H9 (cell line): ENCODE measurements at regions not wholly inside any gene's neighbourhood (a gene's known extent, or its start where the extent isn't known, plus 50 kb on each side); places are given as distances from the start of the nearest gene placed in this dataset.

Experiments used
- DNase-seq: peaks from one replicate; pipeline ENCODE4 v3.0.0-alpha.2; 2017
- H2AFZ ChIP-seq: one replicate; pipeline ENCODE4 v1.6.1; 2013; ENCODE audit warnings: mild to moderate bottlenecking, low read length, control low read depth, moderate library complexity
- H2AK5ac ChIP-seq: 2 replicates; pipeline ENCODE4 v1.6.1; 2013; ENCODE audit warnings: low read length, control low read depth, mixed read lengths; ENCODE audit not compliant: insufficient read length
- H2BK120ac ChIP-seq: one replicate; pipeline ENCODE4 v1.6.1; 2013; ENCODE audit warnings: low read depth, mild to moderate bottlenecking, low read length, control low read depth, inconsistent platforms; ENCODE audit not compliant: poor library complexity, severe bottlenecking
- H2BK12ac ChIP-seq: 2 replicates; pipeline ENCODE4 v1.6.1; 2013; ENCODE audit warnings: low read length, control low read depth, mixed read lengths, low read depth; ENCODE audit not compliant: insufficient read length
- H2BK15ac ChIP-seq: 2 replicates; pipeline ENCODE4 v1.6.1; 2013; ENCODE audit warnings: low read depth, low read length, control low read depth
- H2BK20ac ChIP-seq: one replicate; pipeline ENCODE4 v1.6.1; 2013; ENCODE audit warnings: low read depth, mild to moderate bottlenecking, low read length, control low read depth, inconsistent platforms; ENCODE audit not compliant: poor library complexity, severe bottlenecking
- H2BK5ac ChIP-seq: 2 replicates; pipeline ENCODE4 v1.6.1; 2013; ENCODE audit warnings: low read length, control low read depth, mixed read lengths; ENCODE audit not compliant: insufficient read length
- H3K14ac ChIP-seq: 2 replicates; pipeline ENCODE4 v1.6.1; 2013; ENCODE audit warnings: low read length, control low read depth; ENCODE audit not compliant: insufficient read depth
- H3K18ac ChIP-seq: 2 replicates; pipeline ENCODE4 v1.6.1; 2013; ENCODE audit warnings: low read depth, mild to moderate bottlenecking, mixed read lengths, low read length, control low read depth; ENCODE audit not compliant: insufficient read length
- H3K23ac ChIP-seq: 2 replicates; pipeline ENCODE4 v1.6.1; 2013; ENCODE audit warnings: low read length, control low read depth, mixed read lengths, low read depth; ENCODE audit not compliant: insufficient read length
- H3K23me2 ChIP-seq: 2 replicates; pipeline ENCODE4 v1.6.1; 2013; ENCODE audit warnings: low read depth, mild to moderate bottlenecking, mixed read lengths, low read length, control low read depth; ENCODE audit not compliant: insufficient read length, poor library complexity, severe bottlenecking
- H3K27ac ChIP-seq: 2 replicates; pipeline ENCODE4 v1.5.1; 2013; ENCODE audit warnings: low read length, control low read depth, mixed read lengths, low read depth; ENCODE audit not compliant: insufficient read length
- H3K27me3 ChIP-seq: 2 replicates; pipeline ENCODE4 v1.6.1; 2013; ENCODE audit warnings: low read length, control low read depth, inconsistent platforms; ENCODE audit not compliant: insufficient read depth
- H3K4ac ChIP-seq: 2 replicates; pipeline ENCODE4 v1.6.1; 2013; ENCODE audit warnings: low read depth, mild to moderate bottlenecking, control low read depth, inconsistent platforms, low read length, moderate library complexity
- H3K4me1 ChIP-seq: 2 replicates; pipeline ENCODE4 v1.6.1; 2013; ENCODE audit warnings: low read length, control low read depth, inconsistent platforms; ENCODE audit not compliant: insufficient read depth
- H3K4me2 ChIP-seq: 2 replicates; pipeline ENCODE4 v1.6.1; 2013; ENCODE audit warnings: low read length, control low read depth, mixed read lengths; ENCODE audit not compliant: insufficient read length, insufficient read depth
- H3K56ac ChIP-seq: 2 replicates; pipeline ENCODE4 v1.6.1; 2013; ENCODE audit warnings: low read depth, mild to moderate bottlenecking, mixed read lengths, low read length, control low read depth; ENCODE audit not compliant: insufficient read length
- H3K79me1 ChIP-seq: 2 replicates; pipeline ENCODE4 v1.6.1; 2013; ENCODE audit warnings: low read depth, mild to moderate bottlenecking, moderate library complexity, low read length, control low read depth, inconsistent platforms; ENCODE audit not compliant: insufficient read depth, poor library complexity, severe bottlenecking
- H3K79me2 ChIP-seq: 2 replicates; pipeline ENCODE4 v1.6.1; 2013; ENCODE audit warnings: low read length, control low read depth, inconsistent platforms; ENCODE audit not compliant: insufficient read depth
- H3K9ac ChIP-seq: 2 replicates; pipeline ENCODE4 v1.6.1; 2013; ENCODE audit warnings: low read length, control low read depth, mixed read lengths; ENCODE audit not compliant: insufficient read length; ENCODE audit errors: extremely low read depth
- H3K9me3 ChIP-seq: one replicate; pipeline ENCODE4 v1.6.1; 2013; ENCODE audit warnings: low read depth, low read length, inconsistent platforms; ENCODE audit not compliant: control insufficient read depth
- H3T11ph ChIP-seq: one replicate; pipeline ENCODE4 v1.6.1; 2013; ENCODE audit warnings: mild to moderate bottlenecking, low read length, control low read depth, inconsistent platforms
- H4K20me1 ChIP-seq: one replicate; pipeline ENCODE4 v1.6.1; 2013; ENCODE audit not compliant: control insufficient read depth, insufficient read length, insufficient read depth
- H4K5ac ChIP-seq: 2 replicates; pipeline ENCODE4 v1.6.1; 2013; ENCODE audit warnings: low read depth, mild to moderate bottlenecking, mixed read lengths, low read length, control low read depth; ENCODE audit not compliant: insufficient read length
- H4K8ac ChIP-seq: replicated peaks from 2 replicates; pipeline ENCODE4 v1.6.1; 2013; ENCODE audit warnings: low read length, control low read depth, mixed read lengths, low read depth; ENCODE audit not compliant: insufficient read length
- H4K91ac ChIP-seq: 2 replicates; pipeline ENCODE4 v1.6.1; 2013; ENCODE audit warnings: low read depth, mild to moderate bottlenecking, moderate library complexity, mixed read lengths, low read length, control low read depth; ENCODE audit not compliant: insufficient read length
- H3K27ac Mint-ChIP-seq, 3 experiments: 2 replicates in 2 of 3; 3 replicates in 1 of 3; pipeline ENCODE4 v1.8.0; 2020 to 2021; ENCODE audit warnings: mixed read lengths in 3 of 3, mild to moderate bottlenecking in 1 of 3, moderate library complexity in 1 of 3
- H3K27me3 Mint-ChIP-seq: 2 replicates; pipeline ENCODE4 v1.8.0; 2021; ENCODE audit warnings: low read depth, mild to moderate bottlenecking, moderate library complexity, mixed read lengths
- H3K36me3 Mint-ChIP-seq, 3 experiments: 2 replicates in 2 of 3; 3 replicates in 1 of 3; pipeline ENCODE4 v1.8.0; 2020 to 2021; ENCODE audit warnings: low read depth in 3 of 3, mixed read lengths in 3 of 3; ENCODE audit not compliant: insufficient read depth in 1 of 3
- H3K4me1 Mint-ChIP-seq, 2 experiments: 2 replicates each; pipeline ENCODE4 v1.8.0; 2020; ENCODE audit warnings: mixed read lengths in 2 of 2
- H3K4me3 Mint-ChIP-seq, 2 experiments: 2 replicates in 1 of 2; 3 replicates in 1 of 2; pipeline ENCODE4 v1.8.0; 2020 to 2021; ENCODE audit warnings: mild to moderate bottlenecking in 2 of 2, mixed read lengths in 2 of 2, moderate library complexity in 1 of 2
- H3K9me3 Mint-ChIP-seq, 2 experiments: 2 replicates in 1 of 2; 3 replicates in 1 of 2; pipeline ENCODE4 v1.8.0; 2020; ENCODE audit warnings: mild to moderate bottlenecking in 2 of 2, mixed read lengths in 2 of 2, moderate library complexity in 1 of 2
- CTCF ChIP-seq: fragments of 200-600 bp; sonication (generic); conservative IDR thresholded peaks from 3 replicates; pipeline ENCODE4 v1.8.0; 2021; ENCODE audit warnings: antibody characterized with exemption, mild to moderate bottlenecking
- WGBS: extraction: QIAGEN DNeasy Blood & Tissue Kit; methylation state at CpG from one replicate; pipeline ENCODE4 v1.1.7; 2013; ENCODE audit warnings: missing lambda C conversion rate, low lambda C conversion rate, mixed read lengths; ENCODE audit not compliant: insufficient read length; ENCODE audit errors: extremely low coverage; 5-methylcytosine and 5-hydroxymethylcytosine counted together

- H2BK15ac ChIP-seq = no peak overlapping the region
- no peak overlapping the region for H4K8ac ChIP-seq
- H3K79me2 ChIP-seq = no peaks in the 10 kb centered on the region
- H3K27ac ChIP-seq = no peak overlapping the region
- H3K27me3 ChIP-seq = no peaks in the 10 kb centered on the region
- no peak overlapping the region for H2BK12ac ChIP-seq
- Mint-ChIP-seq H3K27me3 (no peaks in the 10 kb centered on the region), H3K4me3 (no peak overlapping the region), H3K4me1 (peaks cover 4 to 5% of the 10 kb centered on the region in 2 experiments; a peak in 1 of 4 replicates), H3K27ac (peak overlapping the region in 1 of 3 experiments; percentile 59; a peak in 1 of 7 replicates), H3K9me3 (peaks cover 0 to under 1% of the 10 kb centered on the region in 2 experiments; a peak in 1 of 5 replicates), H3K36me3 (no peaks in the 10 kb centered on the region)
- no peak overlapping the region for H3K4ac ChIP-seq
- no peak overlapping the region for H2BK120ac ChIP-seq
- no peak overlapping the region for H4K91ac ChIP-seq
- H3K79me1 ChIP-seq = no peaks in the 10 kb centered on the region
- no peak overlapping the region for H3K56ac ChIP-seq
- H3K4me2 ChIP-seq = no peak overlapping the region
- H3T11ph ChIP-seq = no peak overlapping the region
- H3K14ac ChIP-seq = no peak overlapping the region
- no peaks in the 10 kb centered on the region for H3K23me2 ChIP-seq
- no peak overlapping the region for H2BK20ac ChIP-seq
- H4K20me1 ChIP-seq = no peaks in the 10 kb centered on the region
- no peak overlapping the region for H3K23ac ChIP-seq
- DNase-seq = no peak
- no peak overlapping the region for H2AFZ ChIP-seq
- H3K4me1 ChIP-seq = no peaks in the 10 kb centered on the region
- no peak overlapping the region for H3K9ac ChIP-seq
- no peak overlapping the region for H2BK5ac ChIP-seq
- no peaks in the 10 kb centered on the region for H3K9me3 ChIP-seq
- no peak overlapping the region for H4K5ac ChIP-seq
- TF ChIP-seq CTCF = no peak
- no peak overlapping the region for H3K18ac ChIP-seq
- WGBS = no CpG with 5 or more reads among the region's 3 CpGs
- no peak overlapping the region for H2AK5ac ChIP-seq
Measured at GRCh38 chr6:156406099-156406498, 371.1 kb upstream of the ARID1B start.
